ENCODE measurements at regions not wholly inside any gene's neighbourhood (a gene's known extent, or its start where the extent isn't known, plus 50 kb on each side); places are given as distances from the start of the nearest gene placed in this dataset.
A peak's percentile ranks its signal among the peaks of the same experiment; 100 is the strongest.
"Not testable (repeated sequence)": the region's sequence is repeated elsewhere in the genome, so short reads cannot be mapped to it uniquely, and the experiment has no call there.

DNA sequence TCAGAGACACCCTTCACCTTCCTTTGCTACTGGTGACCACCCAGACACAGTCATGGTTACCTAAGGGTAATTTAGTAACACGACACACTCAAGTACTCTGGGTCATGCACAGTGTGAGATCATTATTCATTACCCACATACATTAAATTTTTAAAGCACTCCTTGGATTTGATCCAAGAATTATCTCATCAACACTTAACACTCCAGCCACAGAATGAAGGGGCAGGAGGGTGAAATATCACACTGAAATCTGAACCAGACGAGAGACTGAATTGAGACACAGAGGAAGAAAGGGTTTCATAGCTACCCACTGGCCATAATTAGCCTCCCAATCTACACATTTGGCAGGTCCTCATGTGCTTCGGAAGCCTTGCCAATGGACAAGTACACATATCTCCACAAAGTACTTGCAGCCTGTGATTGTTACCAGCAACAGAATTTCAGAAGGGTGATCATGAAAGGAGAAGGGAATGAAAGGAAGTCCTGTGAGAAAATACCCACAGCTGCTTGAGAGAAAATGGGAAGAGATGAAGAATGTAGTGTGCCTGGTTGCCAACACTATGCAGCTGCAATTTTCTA, 189.3 kb downstream of the POLR1F start:
- TF ChIP-seq, protein P1, sequence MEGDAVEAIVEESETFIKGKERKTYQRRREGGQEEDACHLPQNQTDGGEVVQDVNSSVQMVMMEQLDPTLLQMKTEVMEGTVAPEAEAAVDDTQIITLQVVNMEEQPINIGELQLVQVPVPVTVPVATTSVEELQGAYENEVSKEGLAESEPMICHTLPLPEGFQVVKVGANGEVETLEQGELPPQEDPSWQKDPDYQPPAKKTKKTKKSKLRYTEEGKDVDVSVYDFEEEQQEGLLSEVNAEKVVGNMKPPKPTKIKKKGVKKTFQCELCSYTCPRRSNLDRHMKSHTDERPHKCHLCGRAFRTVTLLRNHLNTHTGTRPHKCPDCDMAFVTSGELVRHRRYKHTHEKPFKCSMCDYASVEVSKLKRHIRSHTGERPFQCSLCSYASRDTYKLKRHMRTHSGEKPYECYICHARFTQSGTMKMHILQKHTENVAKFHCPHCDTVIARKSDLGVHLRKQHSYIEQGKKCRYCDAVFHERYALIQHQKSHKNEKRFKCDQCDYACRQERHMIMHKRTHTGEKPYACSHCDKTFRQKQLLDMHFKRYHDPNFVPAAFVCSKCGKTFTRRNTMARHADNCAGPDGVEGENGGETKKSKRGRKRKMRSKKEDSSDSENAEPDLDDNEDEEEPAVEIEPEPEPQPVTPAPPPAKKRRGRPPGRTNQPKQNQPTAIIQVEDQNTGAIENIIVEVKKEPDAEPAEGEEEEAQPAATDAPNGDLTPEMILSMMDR (IDR thresholded peaks at IDR 0.05; ENCODE audit: low read depth, low read length): no peak
- peak; percentile 22 to 44 for DNase-seq (ENCODE audit: low read depth in 2 of 2)
- no peak overlapping the region for H3K4me3 ChIP-seq (replicated peaks in 1 of 2; ENCODE audit: low read depth in 2 of 2, low read length in 2 of 2)

DNA sequence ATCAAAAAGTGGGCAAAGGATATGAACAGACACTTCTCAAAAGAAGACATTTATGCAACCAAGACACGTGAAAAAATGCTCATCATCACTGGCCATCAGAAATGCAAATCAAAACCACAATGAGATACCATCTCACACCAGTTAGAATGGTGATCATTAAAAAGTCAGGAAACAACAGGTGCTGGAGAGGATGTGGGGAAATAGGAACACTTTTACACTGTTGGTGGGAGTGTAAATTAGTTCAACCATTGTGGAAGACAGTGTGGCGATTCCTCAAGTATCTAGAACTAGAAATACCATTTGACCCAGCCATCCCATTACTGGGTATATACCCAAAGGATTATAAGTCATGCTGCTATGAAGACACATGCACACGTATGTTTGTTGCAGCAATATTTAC, 191.3 kb downstream of the POLR1F start:
- not testable (repeated sequence) for H3K4me3 ChIP-seq (replicated peaks in 1 of 2; ENCODE audit: low read depth in 2 of 2, low read length in 2 of 2); DNase-seq (ENCODE audit: low read depth in 2 of 2)

DNA sequence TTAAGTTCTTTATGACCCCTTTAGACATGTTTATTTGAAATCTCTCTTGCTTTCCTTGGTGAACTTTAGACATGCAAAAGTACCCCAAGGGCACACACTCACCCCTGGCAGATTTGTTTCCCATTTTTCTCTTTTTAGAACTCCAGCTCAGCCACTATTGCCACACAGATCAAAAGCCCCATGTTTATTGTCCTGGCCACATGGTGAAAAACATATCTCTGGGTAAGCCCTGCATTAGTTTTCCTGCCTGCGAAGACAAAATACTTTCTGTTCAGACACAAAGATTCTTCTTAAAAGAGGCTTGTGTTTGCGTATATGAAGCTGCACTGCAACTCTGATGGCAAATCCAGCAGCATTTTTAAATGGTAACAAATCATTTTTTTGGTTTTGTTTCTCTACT, 200.0 kb downstream of the POLR1F start:
- TF ChIP-seq, protein P1 (IDR thresholded peaks at IDR 0.05; ENCODE audit: low read depth, low read length): no peak
- no peak for DNase-seq (ENCODE audit: low read depth in 2 of 2)
- H3K4me3 ChIP-seq (replicated peaks in 1 of 2; ENCODE audit: low read depth in 2 of 2, low read length in 2 of 2): no peak overlapping the region

DNA sequence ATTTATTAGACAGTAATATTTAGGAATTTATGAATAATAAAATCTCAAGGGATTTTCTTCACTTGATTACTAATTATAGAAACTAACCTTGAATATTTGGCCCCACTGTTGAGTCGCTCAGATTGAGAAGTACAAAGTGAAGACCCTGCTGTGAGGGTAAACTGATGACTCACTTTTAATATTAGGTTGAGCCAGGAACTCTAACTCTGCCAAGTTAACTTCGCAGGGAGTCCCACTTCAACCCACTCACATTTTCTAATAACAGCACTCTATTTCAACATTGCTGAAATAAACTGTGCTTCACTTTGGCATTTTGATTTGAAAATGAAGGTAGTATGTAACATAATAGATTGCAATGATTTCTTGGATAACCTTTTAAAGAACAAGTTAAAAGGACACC, 200.7 kb downstream of the POLR1F start:
- H3K4me3 ChIP-seq (replicated peaks in 1 of 2; ENCODE audit: low read depth in 2 of 2, low read length in 2 of 2): no peak overlapping the region
- TF ChIP-seq, protein P1 (IDR thresholded peaks at IDR 0.05; ENCODE audit: low read depth, low read length): no peak
- DNase-seq (ENCODE audit: low read depth in 2 of 2): peak in 1 of 2 donors; percentile 12

DNA sequence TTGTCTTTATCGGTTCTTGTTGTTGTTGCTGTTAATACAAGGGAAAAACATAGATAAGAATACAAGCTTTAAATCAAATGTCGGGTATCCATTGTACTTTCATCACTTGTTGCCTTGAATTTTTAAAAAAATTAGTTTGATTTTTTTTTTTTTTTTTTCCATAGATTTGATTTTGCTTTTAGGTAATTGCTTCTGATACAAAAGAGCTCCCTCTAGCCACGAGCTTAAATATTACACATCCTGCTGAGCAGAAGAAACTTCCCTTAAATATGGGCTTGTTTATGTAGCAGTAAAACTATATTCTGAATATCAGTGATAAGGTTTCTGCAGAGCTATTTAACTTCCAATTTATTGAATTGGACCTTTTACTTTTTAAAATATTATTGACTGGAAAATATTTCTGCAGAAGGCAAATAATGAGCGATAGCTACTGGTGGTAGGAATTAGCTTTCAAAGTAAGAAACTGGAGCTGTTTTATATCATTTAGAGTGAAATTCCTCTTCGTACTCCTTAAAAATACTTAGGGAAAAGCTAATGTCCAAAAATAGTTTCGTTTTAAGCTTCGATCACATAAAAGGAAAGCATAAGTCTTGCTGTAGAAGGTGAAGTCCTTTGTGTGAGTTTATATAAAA, 216.9 kb downstream of the POLR1F start:
- H3K4me3 ChIP-seq (replicated peaks in 1 of 2; ENCODE audit: low read depth in 2 of 2, low read length in 2 of 2): no peak overlapping the region
- DNase-seq (ENCODE audit: low read depth in 2 of 2): peak; percentile 66 to 75
- TF ChIP-seq, protein P1 (IDR thresholded peaks at IDR 0.05; ENCODE audit: low read depth, low read length): peak; percentile 63

DNA sequence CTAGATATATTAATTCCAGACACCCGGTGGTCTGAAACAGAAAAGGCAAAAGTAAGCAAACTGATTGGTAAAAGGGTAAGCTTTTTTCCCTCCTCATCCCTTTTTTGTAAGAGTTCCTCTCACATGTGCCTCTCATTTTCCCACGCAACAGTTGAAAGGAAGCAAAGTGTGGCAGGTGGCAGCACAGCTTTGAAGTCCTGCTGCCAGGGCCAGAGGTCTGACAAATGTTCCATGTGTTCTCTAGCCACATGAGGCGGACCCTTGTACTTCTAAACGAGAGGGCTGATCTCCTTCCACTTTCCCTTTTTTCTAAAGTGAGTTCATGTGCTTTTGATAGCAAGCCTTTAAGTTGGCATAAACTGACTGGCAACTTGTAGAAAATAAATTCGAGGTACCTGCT, 217.5 kb downstream of the POLR1F start:
- no peak overlapping the region for H3K4me3 ChIP-seq (replicated peaks in 1 of 2; ENCODE audit: low read depth in 2 of 2, low read length in 2 of 2)
- no peak for DNase-seq (ENCODE audit: low read depth in 2 of 2)
- TF ChIP-seq, protein P1 (IDR thresholded peaks at IDR 0.05; ENCODE audit: low read depth, low read length): no peak

DNA sequence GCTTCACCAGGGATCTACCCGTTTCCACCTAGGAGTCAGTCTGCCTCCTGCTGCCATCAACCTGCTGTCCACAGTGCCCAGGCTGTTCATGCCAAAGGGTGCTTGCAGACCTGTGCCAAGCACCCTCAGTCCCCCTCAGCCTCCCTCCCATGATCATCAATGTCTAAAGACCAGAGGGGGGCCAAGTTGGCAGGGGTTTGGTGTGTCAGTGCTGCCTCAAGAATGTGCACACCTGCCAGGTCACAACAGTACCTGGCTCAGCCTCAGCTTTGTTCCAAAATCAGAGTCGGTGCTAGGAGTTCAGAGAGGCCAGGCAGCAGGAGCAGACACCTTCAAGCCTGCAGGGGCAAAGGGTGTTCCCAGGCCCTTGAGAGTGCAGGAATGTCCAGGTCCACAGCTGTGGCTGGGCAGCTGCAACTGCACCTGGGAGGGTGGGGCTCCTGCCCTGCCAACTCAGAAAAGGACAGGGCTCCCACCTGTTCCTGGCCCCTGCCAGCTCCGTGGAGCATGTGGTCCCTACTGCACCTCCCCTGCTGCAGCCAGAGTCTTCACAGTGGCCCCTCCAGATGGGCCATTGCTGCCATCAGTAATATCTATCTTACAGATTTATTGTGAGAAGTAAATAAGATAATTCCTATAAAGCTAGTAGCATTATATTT, 219.5 kb downstream of the POLR1F start:
- H3K4me3 ChIP-seq (replicated peaks in 1 of 2; ENCODE audit: low read depth in 2 of 2, low read length in 2 of 2): no peak overlapping the region
- TF ChIP-seq, protein P1 (IDR thresholded peaks at IDR 0.05; ENCODE audit: low read depth, low read length): no peak
- DNase-seq (ENCODE audit: low read depth in 2 of 2): no peak
